ENCODE measurements at regions not wholly inside any gene's neighbourhood (a gene's known extent, or its start where the extent isn't known, plus 50 kb on each side); places are given as distances from the start of the nearest gene placed in this dataset.

GRCh38 chr1:201711811-201712210 lies 117.1 kb upstream of the IPO9 start:
- intact Hi-C loops (cut with micrococcal nuclease; ENCODE audit: unreplicated experiment) (no loop called here), in situ Hi-C loops (cut with HindIII; ENCODE audit: low pct_unique_long_range_greater_than_20kb, low sequenced_read_pairs) (loop anchor here (10.0 kb wide), 1 partner anchor 63 kb away; no protein-coding TSS in a partner anchor)
- DNase-seq (ENCODE audit: low read depth, low spot score) (no peak), ATAC-seq (no peak)
- TF ChIP-seq CTCF (IDR thresholded peaks at IDR 0.05) (no peak), POLR2AphosphoS5 (IDR thresholded peaks at IDR 0.05; ENCODE audit: low read depth, low read length) (no peak), SIN3A (IDR thresholded peaks at IDR 0.05; ENCODE audit: borderline replicate concordance, insufficient read depth, low read depth, low read length) (no peak), TCF7L2 (IDR thresholded peaks at IDR 0.05; ENCODE audit: low read depth, low read length) (no peak)
- TF ChIP-seq, protein P1, sequence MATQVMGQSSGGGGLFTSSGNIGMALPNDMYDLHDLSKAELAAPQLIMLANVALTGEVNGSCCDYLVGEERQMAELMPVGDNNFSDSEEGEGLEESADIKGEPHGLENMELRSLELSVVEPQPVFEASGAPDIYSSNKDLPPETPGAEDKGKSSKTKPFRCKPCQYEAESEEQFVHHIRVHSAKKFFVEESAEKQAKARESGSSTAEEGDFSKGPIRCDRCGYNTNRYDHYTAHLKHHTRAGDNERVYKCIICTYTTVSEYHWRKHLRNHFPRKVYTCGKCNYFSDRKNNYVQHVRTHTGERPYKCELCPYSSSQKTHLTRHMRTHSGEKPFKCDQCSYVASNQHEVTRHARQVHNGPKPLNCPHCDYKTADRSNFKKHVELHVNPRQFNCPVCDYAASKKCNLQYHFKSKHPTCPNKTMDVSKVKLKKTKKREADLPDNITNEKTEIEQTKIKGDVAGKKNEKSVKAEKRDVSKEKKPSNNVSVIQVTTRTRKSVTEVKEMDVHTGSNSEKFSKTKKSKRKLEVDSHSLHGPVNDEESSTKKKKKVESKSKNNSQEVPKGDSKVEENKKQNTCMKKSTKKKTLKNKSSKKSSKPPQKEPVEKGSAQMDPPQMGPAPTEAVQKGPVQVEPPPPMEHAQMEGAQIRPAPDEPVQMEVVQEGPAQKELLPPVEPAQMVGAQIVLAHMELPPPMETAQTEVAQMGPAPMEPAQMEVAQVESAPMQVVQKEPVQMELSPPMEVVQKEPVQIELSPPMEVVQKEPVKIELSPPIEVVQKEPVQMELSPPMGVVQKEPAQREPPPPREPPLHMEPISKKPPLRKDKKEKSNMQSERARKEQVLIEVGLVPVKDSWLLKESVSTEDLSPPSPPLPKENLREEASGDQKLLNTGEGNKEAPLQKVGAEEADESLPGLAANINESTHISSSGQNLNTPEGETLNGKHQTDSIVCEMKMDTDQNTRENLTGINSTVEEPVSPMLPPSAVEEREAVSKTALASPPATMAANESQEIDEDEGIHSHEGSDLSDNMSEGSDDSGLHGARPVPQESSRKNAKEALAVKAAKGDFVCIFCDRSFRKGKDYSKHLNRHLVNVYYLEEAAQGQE (IDR thresholded peaks at IDR 0.05; ENCODE audit: insufficient read depth in 1 of 2, low read depth in 2 of 2, low read length in 1 of 2): no peak
- no peaks in the 10 kb centered on the region for H3K9me3 ChIP-seq (ENCODE audit: control insufficient read depth, insufficient read depth, low read depth, low read length)
- CTCF ChIA-PET: interaction anchor here (0.6 to 1.6 kb wide), 7 partner anchors 9 to 753 kb away, joined by 3 to 7 read pairs (median 4); no protein-coding TSS in a partner anchor
- no peaks in the 10 kb centered on the region for H3K36me3 ChIP-seq (ENCODE audit: control insufficient read depth, insufficient read depth, low read length)
- BruUV-seq (replicated peaks): no TSS peak
- H3K27me3 ChIP-seq (ENCODE audit: control insufficient read depth, insufficient read depth, low read length): no peaks in the 10 kb centered on the region
- POLR2A ChIA-PET: no interaction called here
- peak overlapping the region; percentile 1; the same call in 1 of the 2 replicates for H3K27ac ChIP-seq (ENCODE audit: low read length)
- no peak overlapping the region for H3K4me3 ChIP-seq (ENCODE audit: low read depth in 2 of 2, low read length in 2 of 2)
- peaks cover 42% of the 10 kb centered on the region for H3K4me1 ChIP-seq (ENCODE audit: control insufficient read depth, insufficient read depth, low read length)

- TF ChIP-seq, protein P1 (IDR thresholded peaks at IDR 0.05; ENCODE audit: insufficient read depth in 1 of 2, low read depth in 2 of 2, low read length in 1 of 2): no peak
- no peak for TF ChIP-seq POLR2AphosphoS5 (IDR thresholded peaks at IDR 0.05; ENCODE audit: low read depth, low read length)
- no peak for TF ChIP-seq TCF7L2 (IDR thresholded peaks at IDR 0.05; ENCODE audit: low read depth, low read length)
- no peak for TF ChIP-seq SIN3A (IDR thresholded peaks at IDR 0.05; ENCODE audit: borderline replicate concordance, insufficient read depth, low read depth, low read length)
- no peak for TF ChIP-seq CTCF (IDR thresholded peaks at IDR 0.05)
- H3K36me3 ChIP-seq (ENCODE audit: control insufficient read depth, insufficient read depth, low read length): no peaks in the 10 kb centered on the region
- peaks cover 42% of the 10 kb centered on the region for H3K4me1 ChIP-seq (ENCODE audit: control insufficient read depth, insufficient read depth, low read length)
- no peak overlapping the region for H3K4me3 ChIP-seq (ENCODE audit: low read depth in 2 of 2, low read length in 2 of 2)
- peak overlapping the region; percentile 80 for H3K27ac ChIP-seq (ENCODE audit: low read length)
- no peaks in the 10 kb centered on the region for H3K9me3 ChIP-seq (ENCODE audit: control insufficient read depth, insufficient read depth, low read depth, low read length)
- DNase-seq (ENCODE audit: low read depth, low spot score) (no peak), ATAC-seq (no peak)
- BruUV-seq (replicated peaks): no TSS peak
- in situ Hi-C loops (cut with HindIII; ENCODE audit: low pct_unique_long_range_greater_than_20kb, low sequenced_read_pairs) (loop anchor here (10.0 kb wide), 1 partner anchor 62 kb away; no protein-coding TSS in a partner anchor), intact Hi-C loops (cut with micrococcal nuclease; ENCODE audit: unreplicated experiment) (no loop called here)
- POLR2A ChIA-PET: no interaction called here
- CTCF ChIA-PET: interaction anchor here (0.7 to 1.5 kb wide), 4 partner anchors 8 to 200 kb away, joined by 3 to 5 read pairs (median 4); no protein-coding TSS in a partner anchor
- H3K27me3 ChIP-seq (ENCODE audit: control insufficient read depth, insufficient read depth, low read length): no peaks in the 10 kb centered on the region
Measured at GRCh38 chr1:201712387-201713085, 116.4 kb upstream of the IPO9 start.
